GM12892 (cell line): ENCODE measurements at regions not wholly inside any gene's neighbourhood (a gene's known extent, or its start where the extent isn't known, plus 50 kb on each side); places are given as distances from the start of the nearest gene placed in this dataset.

Source experiments
- POLR2A ChIP-seq: IDR thresholded peaks from 2 replicates; pipeline ENCODE4 v1.6.1; 2011; ENCODE audit warnings: low read depth, low read length, control low read depth
- POLR2AphosphoS5 ChIP-seq: IDR thresholded peaks from 2 replicates; pipeline ENCODE4 v1.6.1; 2011; ENCODE audit warnings: low read depth, low read length, control low read depth
- TAF1 ChIP-seq: IDR thresholded peaks from 2 replicates; pipeline ENCODE4 v1.6.1; 2011; ENCODE audit warnings: low read depth, mild to moderate bottlenecking, control low read depth, low read length, borderline replicate concordance

GRCh38 chr21:28226563-28226962 is 766.1 kb downstream of the LTN1 start:
- TF ChIP-seq POLR2AphosphoS5 (no peak), POLR2A (no peak), TAF1 (no peak)
